ENCODE measurements at regions not wholly inside any gene's neighbourhood (a gene's known extent, or its start where the extent isn't known, plus 50 kb on each side); places are given as distances from the start of the nearest gene placed in this dataset.
A peak's percentile ranks its signal among the peaks of the same experiment; 100 is the strongest.

GRCh38 chr4:106614441-106614840, 245.9 kb upstream of the GIMD1 start:
- FAIRE-seq (no peak), DNase-seq (no peak), ATAC-seq (no peak)
- no peak overlapping the region for H3K4me3 ChIP-seq
- H3K4me1 ChIP-seq, result no peaks in the 10 kb centered on the region
- intact Hi-C loops (cut with DNase I), result no loop called here
- H3K9me3 ChIP-seq, result no peaks in the 10 kb centered on the region
- no peak overlapping the region for H3K27ac ChIP-seq
- H3K27me3 ChIP-seq, result no peaks in the 10 kb centered on the region
- no peaks in the 10 kb centered on the region for H3K36me3 ChIP-seq
- no peak for TF ChIP-seq CTCF (IDR thresholded peaks at IDR 0.05)
- WGBS, 2 donors, result 30 to 44% methylated on average over 4 of the region's 4 CpGs

GRCh38 chr4:106609917-106610316, 241.3 kb upstream of the GIMD1 start:
- Histone ChIP-seq H3K27me3 (no peaks in the 10 kb centered on the region), H3K4me1 (no peaks in the 10 kb centered on the region), H3K27ac (no peak overlapping the region), H3K4me3 (no peak overlapping the region), H3K36me3 (no peaks in the 10 kb centered on the region), H3K9me3 (no peaks in the 10 kb centered on the region)
- peak in 1 of 6 donors; percentile 65 for DNase-seq
- WGBS, 2 donors, result 60 to 69% methylated on average over 7 of the region's 7 CpGs
- TF ChIP-seq CTCF (IDR thresholded peaks at IDR 0.05), result no peak
- ATAC-seq, result no peak
- FAIRE-seq, result no peak
- intact Hi-C loops (cut with DNase I), result no loop called here

- ATAC-seq (no peak), FAIRE-seq (no peak), DNase-seq (no peak)
- no peak for TF ChIP-seq CTCF (IDR thresholded peaks at IDR 0.05)
- Histone ChIP-seq H3K27ac (no peak overlapping the region), H3K27me3 (no peaks in the 10 kb centered on the region), H3K4me3 (no peak overlapping the region), H3K36me3 (no peaks in the 10 kb centered on the region), H3K4me1 (no peaks in the 10 kb centered on the region), H3K9me3 (no peaks in the 10 kb centered on the region)
- intact Hi-C loops (cut with DNase I), result no loop called here
- WGBS, 2 donors, result 33 to 34% methylated on average over 2 of the region's 2 CpGs
Measured at GRCh38 chr4:106607558-106607957, 239.0 kb upstream of the GIMD1 start.

GRCh38 chr4:106604319-106605051, 235.9 kb upstream of the GIMD1 start:
- Histone ChIP-seq H3K27me3 (no peaks in the 10 kb centered on the region), H3K36me3 (no peaks in the 10 kb centered on the region), H3K4me1 (no peaks in the 10 kb centered on the region), H3K9me3 (no peaks in the 10 kb centered on the region), H3K4me3 (no peak overlapping the region), H3K27ac (no peak overlapping the region)
- WGBS, 2 donors, result 61 to 75% methylated on average over 4 of the region's 4 CpGs
- FAIRE-seq (no peak), ATAC-seq (no peak), DNase-seq (peak in 1 of 6 donors; percentile 44)
- TF ChIP-seq CTCF (IDR thresholded peaks at IDR 0.05), result no peak
- intact Hi-C loops (cut with DNase I), result no loop called here

DNA sequence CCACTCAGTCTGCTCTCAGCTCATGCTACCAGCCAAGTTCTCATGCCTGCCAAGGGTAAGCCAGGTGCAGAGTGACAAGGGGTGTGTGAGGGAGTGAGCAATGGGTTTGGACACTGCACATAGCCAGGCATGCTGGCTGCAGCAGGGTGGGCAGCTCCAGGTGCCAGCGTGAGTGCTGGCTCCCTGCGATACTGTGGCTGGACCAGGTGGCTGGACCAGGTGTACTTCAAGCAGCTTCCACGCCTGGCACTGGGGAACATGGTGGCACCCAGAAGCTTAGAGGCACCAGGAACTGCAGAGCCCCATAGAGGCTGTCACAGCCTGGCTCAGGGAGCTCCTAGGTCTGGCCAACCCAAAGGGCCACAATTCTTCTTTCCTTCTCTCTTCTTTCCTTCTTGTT, 234.9 kb upstream of the GIMD1 start:
- Histone ChIP-seq H3K36me3 (no peaks in the 10 kb centered on the region), H3K9me3 (no peaks in the 10 kb centered on the region), H3K27ac (no peak overlapping the region), H3K4me3 (no peak overlapping the region), H3K4me1 (no peaks in the 10 kb centered on the region), H3K27me3 (no peaks in the 10 kb centered on the region)
- DNase-seq (peak in 1 of 6 donors; percentile 37), FAIRE-seq (no peak), ATAC-seq (no peak)
- intact Hi-C loops (cut with DNase I), result no loop called here
- TF ChIP-seq CTCF (IDR thresholded peaks at IDR 0.05), result no peak
- WGBS, 2 donors, result 78 to 84% methylated on average over 3 of the region's 3 CpGs

All from pancreas (tissue), 10 donors.